ENCODE measurements at regions not wholly inside any gene's neighbourhood (a gene's known extent, or its start where the extent isn't known, plus 50 kb on each side); places are given as distances from the start of the nearest gene placed in this dataset.
A peak's percentile ranks its signal among the peaks of the same experiment; 100 is the strongest.

- Mint-ChIP-seq H3K9me3 (ENCODE audit: unreplicated experiment) (no peaks in the 10 kb centered on the region), H3K27me3 (ENCODE audit: low read depth, unreplicated experiment) (no peaks in the 10 kb centered on the region), H3K4me1 (ENCODE audit: low read depth, unreplicated experiment) (peaks cover 7% of the 10 kb centered on the region), H3K27ac (ENCODE audit: unreplicated experiment) (no peak overlapping the region), H3K36me3 (ENCODE audit: low read depth, unreplicated experiment) (no peaks in the 10 kb centered on the region), H3K4me3 (ENCODE audit: unreplicated experiment) (no peak overlapping the region)
- no peak overlapping the region for H3K4me2 ChIP-seq (ENCODE audit: low read length)
- H3K9me3 ChIP-seq (ENCODE audit: insufficient read depth, low read depth, low read length): no peaks in the 10 kb centered on the region
- FAIRE-seq (no peak), DNase-seq (ENCODE audit: low read depth) (no peak)
- H3K27me3 ChIP-seq (ENCODE audit: insufficient read depth, low read length): no peaks in the 10 kb centered on the region
- no peak overlapping the region for H3K27ac ChIP-seq (ENCODE audit: low read depth, low read length)
- no peaks in the 10 kb centered on the region for H3K4me1 ChIP-seq (ENCODE audit: insufficient read depth, low read length)
- no peak overlapping the region for H2AFZ ChIP-seq (ENCODE audit: low read depth, low read length)
- no peak overlapping the region for H3K4me3 ChIP-seq (ENCODE audit: insufficient read depth, low read depth, low read length)
- H3K9ac ChIP-seq (ENCODE audit: low read length): no peak overlapping the region
- no peaks in the 10 kb centered on the region for H3K36me3 ChIP-seq (ENCODE audit: insufficient read depth, low read length)
- no peaks in the 10 kb centered on the region for H4K20me1 ChIP-seq (ENCODE audit: insufficient read depth, low read length)
- no peak for TF ChIP-seq EZH2 (IDR thresholded peaks at IDR 0.05; ENCODE audit: insufficient read depth, low read length)
- TF ChIP-seq, protein P1, sequence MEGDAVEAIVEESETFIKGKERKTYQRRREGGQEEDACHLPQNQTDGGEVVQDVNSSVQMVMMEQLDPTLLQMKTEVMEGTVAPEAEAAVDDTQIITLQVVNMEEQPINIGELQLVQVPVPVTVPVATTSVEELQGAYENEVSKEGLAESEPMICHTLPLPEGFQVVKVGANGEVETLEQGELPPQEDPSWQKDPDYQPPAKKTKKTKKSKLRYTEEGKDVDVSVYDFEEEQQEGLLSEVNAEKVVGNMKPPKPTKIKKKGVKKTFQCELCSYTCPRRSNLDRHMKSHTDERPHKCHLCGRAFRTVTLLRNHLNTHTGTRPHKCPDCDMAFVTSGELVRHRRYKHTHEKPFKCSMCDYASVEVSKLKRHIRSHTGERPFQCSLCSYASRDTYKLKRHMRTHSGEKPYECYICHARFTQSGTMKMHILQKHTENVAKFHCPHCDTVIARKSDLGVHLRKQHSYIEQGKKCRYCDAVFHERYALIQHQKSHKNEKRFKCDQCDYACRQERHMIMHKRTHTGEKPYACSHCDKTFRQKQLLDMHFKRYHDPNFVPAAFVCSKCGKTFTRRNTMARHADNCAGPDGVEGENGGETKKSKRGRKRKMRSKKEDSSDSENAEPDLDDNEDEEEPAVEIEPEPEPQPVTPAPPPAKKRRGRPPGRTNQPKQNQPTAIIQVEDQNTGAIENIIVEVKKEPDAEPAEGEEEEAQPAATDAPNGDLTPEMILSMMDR (IDR thresholded peaks at IDR 0.05; ENCODE audit: insufficient read depth, low read depth, low read length): no peak
- no peaks in the 10 kb centered on the region for H3K79me2 ChIP-seq (ENCODE audit: insufficient read depth, low read length)
These were observed 395.8 kb downstream of the RAB38 start for GRCh38 chr11:87779276-87780067.

DNA sequence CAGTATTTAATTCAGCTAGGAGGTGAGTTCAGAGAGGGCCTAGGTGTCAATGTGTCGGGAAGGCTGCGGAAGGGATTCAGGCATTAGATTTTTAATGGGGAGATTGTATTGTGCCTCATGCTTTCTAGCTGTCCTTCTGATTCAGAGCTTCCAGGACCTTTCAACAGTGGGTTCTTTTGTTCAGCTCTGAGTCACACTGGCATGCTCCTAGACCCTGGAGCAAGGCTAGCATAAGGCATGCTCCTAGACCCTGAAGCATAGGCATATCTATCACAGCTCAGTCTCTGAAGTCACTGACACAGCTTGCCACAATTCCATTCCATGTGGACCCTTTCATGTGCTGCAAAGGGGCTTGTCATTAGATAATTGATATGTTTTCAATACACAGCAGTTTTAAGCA, 396.9 kb downstream of the RAB38 start:
- H3K36me3 ChIP-seq (ENCODE audit: insufficient read depth, low read length): no peaks in the 10 kb centered on the region
- FAIRE-seq (no peak), DNase-seq (ENCODE audit: low read depth) (peak; percentile 32)
- no peaks in the 10 kb centered on the region for H4K20me1 ChIP-seq (ENCODE audit: insufficient read depth, low read length)
- no peak overlapping the region for H3K4me3 ChIP-seq (ENCODE audit: insufficient read depth, low read depth, low read length)
- no peak overlapping the region for H3K4me2 ChIP-seq (ENCODE audit: low read length)
- Mint-ChIP-seq H3K36me3 (ENCODE audit: low read depth, unreplicated experiment) (no peaks in the 10 kb centered on the region), H3K27me3 (ENCODE audit: low read depth, unreplicated experiment) (no peaks in the 10 kb centered on the region), H3K9me3 (ENCODE audit: unreplicated experiment) (no peaks in the 10 kb centered on the region), H3K27ac (ENCODE audit: unreplicated experiment) (no peak overlapping the region), H3K4me1 (ENCODE audit: low read depth, unreplicated experiment) (peaks cover 7% of the 10 kb centered on the region), H3K4me3 (ENCODE audit: unreplicated experiment) (no peak overlapping the region)
- H2AFZ ChIP-seq (ENCODE audit: low read depth, low read length): no peak overlapping the region
- TF ChIP-seq EZH2 (IDR thresholded peaks at IDR 0.05; ENCODE audit: insufficient read depth, low read length): no peak
- TF ChIP-seq, protein P1 (IDR thresholded peaks at IDR 0.05; ENCODE audit: insufficient read depth, low read depth, low read length): no peak
- no peaks in the 10 kb centered on the region for H3K79me2 ChIP-seq (ENCODE audit: insufficient read depth, low read length)
- H3K27me3 ChIP-seq (ENCODE audit: insufficient read depth, low read length): no peaks in the 10 kb centered on the region
- no peaks in the 10 kb centered on the region for H3K4me1 ChIP-seq (ENCODE audit: insufficient read depth, low read length)
- H3K9ac ChIP-seq (ENCODE audit: low read length): no peak overlapping the region
- H3K27ac ChIP-seq (ENCODE audit: low read depth, low read length): no peak overlapping the region
- H3K9me3 ChIP-seq (ENCODE audit: insufficient read depth, low read depth, low read length): no peaks in the 10 kb centered on the region

DNA sequence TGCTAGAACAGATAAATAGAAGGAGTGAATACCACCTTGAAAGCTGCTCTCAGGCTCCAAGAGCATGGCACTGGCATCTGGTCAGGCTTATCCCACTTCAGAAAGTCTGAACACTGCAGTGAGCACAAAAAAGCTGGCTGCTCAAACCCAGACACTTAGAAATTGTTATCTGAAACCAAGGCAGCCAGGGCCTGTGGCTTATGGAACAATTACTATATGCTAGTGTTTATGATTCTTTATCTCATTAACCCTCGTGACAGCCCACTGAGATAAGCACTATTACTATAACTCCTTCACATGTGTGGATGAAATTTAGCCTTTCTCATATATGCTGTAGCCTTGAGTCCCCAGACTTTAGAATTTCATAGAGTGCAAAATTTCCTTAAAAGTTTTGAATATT, 400.2 kb downstream of the RAB38 start:
- no peaks in the 10 kb centered on the region for H4K20me1 ChIP-seq (ENCODE audit: insufficient read depth, low read length)
- peaks cover 7% of the 10 kb centered on the region for H3K4me1 Mint-ChIP-seq (ENCODE audit: low read depth, unreplicated experiment)
- no peaks in the 10 kb centered on the region for H3K36me3 Mint-ChIP-seq (ENCODE audit: low read depth, unreplicated experiment)
- no peak overlapping the region for H3K4me3 Mint-ChIP-seq (ENCODE audit: unreplicated experiment)
- H3K36me3 ChIP-seq (ENCODE audit: insufficient read depth, low read length): no peaks in the 10 kb centered on the region
- FAIRE-seq (no peak), DNase-seq (ENCODE audit: low read depth) (no peak)
- H3K27me3 Mint-ChIP-seq (ENCODE audit: low read depth, unreplicated experiment): no peaks in the 10 kb centered on the region
- no peak overlapping the region for H2AFZ ChIP-seq (ENCODE audit: low read depth, low read length)
- no peak overlapping the region for H3K27ac Mint-ChIP-seq (ENCODE audit: unreplicated experiment)
- H3K4me3 ChIP-seq (ENCODE audit: insufficient read depth, low read depth, low read length): no peak overlapping the region
- no peaks in the 10 kb centered on the region for H3K9me3 Mint-ChIP-seq (ENCODE audit: unreplicated experiment)
- no peak overlapping the region for H3K27ac ChIP-seq (ENCODE audit: low read depth, low read length)
- no peak overlapping the region for H3K4me2 ChIP-seq (ENCODE audit: low read length)
- H3K9me3 ChIP-seq (ENCODE audit: insufficient read depth, low read depth, low read length): no peaks in the 10 kb centered on the region
- H3K4me1 ChIP-seq (ENCODE audit: insufficient read depth, low read length): no peaks in the 10 kb centered on the region
- no peaks in the 10 kb centered on the region for H3K27me3 ChIP-seq (ENCODE audit: insufficient read depth, low read length)
- H3K9ac ChIP-seq (ENCODE audit: low read length): no peak overlapping the region
- H3K79me2 ChIP-seq (ENCODE audit: insufficient read depth, low read length): no peaks in the 10 kb centered on the region
- TF ChIP-seq, protein P1 (IDR thresholded peaks at IDR 0.05; ENCODE audit: insufficient read depth, low read depth, low read length): no peak
- TF ChIP-seq EZH2 (IDR thresholded peaks at IDR 0.05; ENCODE audit: insufficient read depth, low read length): no peak
